Astrocyte (in vitro differentiated cells and primary cell): ENCODE measurements at regions not wholly inside any gene's neighbourhood (a gene's known extent, or its start where the extent isn't known, plus 50 kb on each side); places are given as distances from the start of the nearest gene placed in this dataset.

Experiments
- DNase-seq: peaks from one replicate; pipeline ENCODE4 v3.0.0-alpha.2; 2010; ENCODE audit warnings: low read depth
- FAIRE-seq: peaks from 2 replicates; lab custom pipeline; 2011; peaks lifted over from hg19 to GRCh38; lab: Jason Lieb, UNC
- H2AFZ ChIP-seq: 2 replicates; pipeline ENCODE4 v1.6.0; 2012; ENCODE audit warnings: low read depth, low read length, inconsistent platforms
- H3K27ac ChIP-seq: 2 replicates; pipeline ENCODE4 v1.5.1; 2011; ENCODE audit warnings: low read depth, low read length, inconsistent platforms
- H3K27me3 ChIP-seq: 2 replicates; pipeline ENCODE4 v1.6.0; 2011; ENCODE audit warnings: low read length, inconsistent platforms; ENCODE audit not compliant: insufficient read depth
- H3K36me3 ChIP-seq: 2 replicates; pipeline ENCODE4 v1.5.1; 2011; ENCODE audit warnings: low read length, inconsistent platforms; ENCODE audit not compliant: insufficient read depth
- H3K4me1 ChIP-seq: 2 replicates; pipeline ENCODE4 v1.5.1; 2011; ENCODE audit warnings: low read length, inconsistent platforms; ENCODE audit not compliant: insufficient read depth
- H3K4me2 ChIP-seq: 2 replicates; pipeline ENCODE4 v1.6.0; 2012; ENCODE audit warnings: low read length, inconsistent platforms
- H3K4me3 ChIP-seq: 2 replicates; pipeline ENCODE4 v1.5.1; 2011; ENCODE audit warnings: low read depth, mild to moderate bottlenecking, low read length, inconsistent platforms; ENCODE audit not compliant: insufficient read depth
- H3K79me2 ChIP-seq: 2 replicates; pipeline ENCODE4 v1.6.0; 2012; ENCODE audit warnings: mild to moderate bottlenecking, low read length, inconsistent platforms; ENCODE audit not compliant: insufficient read depth
- H3K9ac ChIP-seq: 2 replicates; pipeline ENCODE4 v1.6.0; 2012; ENCODE audit warnings: mild to moderate bottlenecking, low read length, inconsistent platforms
- H3K9me3 ChIP-seq: 2 replicates; pipeline ENCODE4 v1.5.1; 2012; ENCODE audit warnings: low read depth, mild to moderate bottlenecking, low read length, inconsistent platforms; ENCODE audit not compliant: insufficient read depth
- H4K20me1 ChIP-seq: 2 replicates; pipeline ENCODE4 v1.6.0; 2012; ENCODE audit warnings: low read length, inconsistent platforms; ENCODE audit not compliant: insufficient read depth
- H3K27ac Mint-ChIP-seq: one replicate; pipeline ENCODE4 v1.8.0; 2021; ENCODE audit warnings: mild to moderate bottlenecking, mixed read lengths; ENCODE audit not compliant: unreplicated experiment
- H3K27me3 Mint-ChIP-seq: one replicate; pipeline ENCODE4 v1.8.0; 2021; ENCODE audit warnings: low read depth, mixed read lengths; ENCODE audit not compliant: unreplicated experiment
- H3K36me3 Mint-ChIP-seq: one replicate; pipeline ENCODE4 v1.8.0; 2021; ENCODE audit warnings: low read depth, mixed read lengths; ENCODE audit not compliant: unreplicated experiment
- H3K4me1 Mint-ChIP-seq: one replicate; pipeline ENCODE4 v1.8.0; 2021; ENCODE audit warnings: low read depth, mixed read lengths; ENCODE audit not compliant: unreplicated experiment
- H3K4me3 Mint-ChIP-seq: one replicate; pipeline ENCODE4 v1.8.0; 2021; ENCODE audit warnings: mild to moderate bottlenecking, moderate library complexity, mixed read lengths; ENCODE audit not compliant: unreplicated experiment
- H3K9me3 Mint-ChIP-seq: one replicate; pipeline ENCODE4 v1.8.0; 2021; ENCODE audit warnings: mild to moderate bottlenecking, mixed read lengths; ENCODE audit not compliant: unreplicated experiment
- CTCF ChIP-seq: IDR thresholded peaks from 2 replicates; pipeline ENCODE4 v1.5.1; 2011; ENCODE audit warnings: low read depth, mild to moderate bottlenecking, inconsistent platforms, low read length, moderate library complexity; ENCODE audit not compliant: insufficient read depth
- EZH2 ChIP-seq: IDR thresholded peaks from 2 replicates; pipeline ENCODE4 v1.6.1; 2012; ENCODE audit warnings: mild to moderate bottlenecking, low read length, inconsistent platforms; ENCODE audit not compliant: insufficient read depth

DNA sequence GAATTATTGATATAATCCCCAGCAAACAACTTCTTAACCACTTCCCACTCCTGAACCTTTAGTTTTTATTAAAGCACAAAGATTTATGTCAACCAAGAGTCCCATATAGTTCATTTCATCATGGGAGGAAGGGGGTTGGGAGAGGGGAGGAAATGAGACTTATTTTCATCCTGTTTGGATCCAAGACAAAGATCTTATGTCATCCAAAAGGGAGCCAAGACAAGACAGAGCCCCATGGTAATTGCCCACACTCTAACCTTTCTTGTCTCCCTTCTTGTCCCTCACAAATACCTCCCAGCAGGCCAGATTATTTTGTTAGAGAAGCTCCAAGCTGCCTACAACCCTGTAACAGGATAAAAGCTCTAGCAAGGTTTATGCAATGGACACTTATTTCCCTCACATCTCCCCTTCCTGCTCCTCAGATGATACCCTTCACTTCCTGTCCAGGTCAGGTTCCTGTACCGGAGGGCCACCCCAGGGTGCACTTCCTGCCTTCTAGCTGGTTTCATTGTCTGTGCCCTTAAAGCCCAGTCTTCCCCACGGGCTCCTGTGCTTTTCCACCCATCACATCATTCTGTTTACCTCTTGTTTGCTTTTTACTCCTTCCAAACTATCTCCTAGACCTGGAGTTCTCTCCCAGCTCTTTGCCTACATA, 123.7 kb upstream of the MDM1 start:
- peak; percentile 22 for DNase-seq

DNA sequence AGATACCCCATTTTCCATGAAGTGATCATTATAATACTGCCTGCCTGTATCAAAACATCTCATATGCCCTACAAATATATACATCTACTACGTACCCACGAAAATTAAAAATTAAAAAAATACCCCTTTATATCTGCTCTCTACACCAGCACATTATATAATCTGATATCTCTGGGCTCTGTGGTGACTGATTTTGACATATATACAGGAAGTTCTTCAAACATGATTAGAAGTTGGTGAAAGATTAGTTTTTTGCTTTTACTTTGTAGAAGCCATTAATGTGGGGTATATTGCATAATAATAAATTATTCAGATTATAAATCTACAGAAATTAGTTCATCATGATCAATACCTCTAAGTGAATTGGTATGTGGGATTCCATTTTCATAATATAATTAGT, 126.7 kb upstream of the MDM1 start:
- H3K27me3 ChIP-seq: no peaks in the 10 kb centered on the region
- Mint-ChIP-seq H3K27ac (no peak overlapping the region), H3K36me3 (no peaks in the 10 kb centered on the region), H3K4me1 (peaks cover 3% of the 10 kb centered on the region), H3K27me3 (no peaks in the 10 kb centered on the region), H3K9me3 (peaks cover 4% of the 10 kb centered on the region), H3K4me3 (no peak overlapping the region)
- no peak overlapping the region for H3K4me2 ChIP-seq
- no peak overlapping the region for H3K4me3 ChIP-seq
- H3K4me1 ChIP-seq: peaks cover 3% of the 10 kb centered on the region
- no peak overlapping the region for H3K9ac ChIP-seq
- no peaks in the 10 kb centered on the region for H3K79me2 ChIP-seq
- DNase-seq: no peak
- H3K27ac ChIP-seq: no peak overlapping the region
- no peaks in the 10 kb centered on the region for H3K9me3 ChIP-seq
- no peaks in the 10 kb centered on the region for H4K20me1 ChIP-seq
- H3K36me3 ChIP-seq: no peaks in the 10 kb centered on the region
- no peak overlapping the region for H2AFZ ChIP-seq
- no peak for TF ChIP-seq CTCF
- TF ChIP-seq EZH2: no peak
- FAIRE-seq: no peak

More for the DNA sequence above, 123.7 kb upstream of the MDM1 start:
- no peak for TF ChIP-seq CTCF
- TF ChIP-seq EZH2: no peak
- Histone ChIP-seq H3K4me2 (no peak overlapping the region), H3K27me3 (no peaks in the 10 kb centered on the region), H4K20me1 (no peaks in the 10 kb centered on the region), H3K4me3 (no peak overlapping the region), H3K4me1 (peaks cover 14% of the 10 kb centered on the region), H2AFZ (peak overlapping the region; percentile 15), H3K9me3 (no peaks in the 10 kb centered on the region), H3K27ac (no peak overlapping the region), H3K79me2 (no peaks in the 10 kb centered on the region), H3K9ac (no peak overlapping the region), H3K36me3 (no peaks in the 10 kb centered on the region)
- no peak for FAIRE-seq
- Mint-ChIP-seq H3K4me3 (no peak overlapping the region), H3K27ac (peak overlapping the region; percentile 5), H3K4me1 (peaks cover 12% of the 10 kb centered on the region), H3K27me3 (no peaks in the 10 kb centered on the region), H3K36me3 (no peaks in the 10 kb centered on the region), H3K9me3 (peaks cover 4% of the 10 kb centered on the region)

GRCh38 chr12:68460236-68460635, 128.1 kb upstream of the MDM1 start:
- Mint-ChIP-seq H3K9me3 (peaks cover 4% of the 10 kb centered on the region), H3K4me3 (no peak overlapping the region), H3K36me3 (no peaks in the 10 kb centered on the region), H3K27ac (no peak overlapping the region), H3K4me1 (peaks cover 3% of the 10 kb centered on the region), H3K27me3 (no peaks in the 10 kb centered on the region)
- Histone ChIP-seq H3K79me2 (no peaks in the 10 kb centered on the region), H3K36me3 (no peaks in the 10 kb centered on the region), H3K9me3 (no peaks in the 10 kb centered on the region), H3K9ac (no peak overlapping the region), H3K4me2 (no peak overlapping the region), H3K4me3 (no peak overlapping the region), H3K27me3 (no peaks in the 10 kb centered on the region), H2AFZ (no peak overlapping the region), H4K20me1 (no peaks in the 10 kb centered on the region), H3K4me1 (peaks cover 3% of the 10 kb centered on the region), H3K27ac (no peak overlapping the region)
- no peak for TF ChIP-seq EZH2
- FAIRE-seq: no peak
- no peak for DNase-seq
